ENCODE measurements at regions not wholly inside any gene's neighbourhood (a gene's known extent, or its start where the extent isn't known, plus 50 kb on each side); places are given as distances from the start of the nearest gene placed in this dataset.

GRCh38 chr2:181828122-181828705, 63.3 kb upstream of the ITPRID2 start:
- TF ChIP-seq ETV6 (conservative IDR thresholded peaks at IDR 0.05 in 1 of 2, IDR thresholded peaks at IDR 0.05 in 1 of 2; ENCODE audit: borderline replicate concordance in 1 of 2, low read depth in 1 of 2) (no peak), EP300 (IDR thresholded peaks at IDR 0.05; ENCODE audit: borderline replicate concordance in 1 of 2, control insufficient read depth in 1 of 2, low read depth in 2 of 2, low read length in 2 of 2) (no peak), YY1 (IDR thresholded peaks at IDR 0.05; ENCODE audit: low read depth, low read length) (no peak), CTCF (IDR thresholded peaks at IDR 0.05 in 2 of 3, conservative IDR thresholded peaks at IDR 0.05 in 1 of 3; ENCODE audit: control insufficient read depth in 2 of 3, extremely low read depth in 1 of 3, insufficient read depth in 1 of 3, low read depth in 3 of 3, low read length in 3 of 3) (no peak), DPF2 (IDR thresholded peaks at IDR 0.05) (no peak), GABPA (IDR thresholded peaks at IDR 0.05; ENCODE audit: low read depth) (no peak), SUPT20H (IDR thresholded peaks at IDR 0.05; ENCODE audit: borderline replicate concordance, control insufficient read depth, low read depth, low read length) (no peak), KLF5 (IDR thresholded peaks at IDR 0.05; ENCODE audit: partially characterized antibody) (no peak), POLR2A (IDR thresholded peaks at IDR 0.05; ENCODE audit: low read depth, low read length) (no peak)

Measured in GM12878 (cell line).